GM20000 (cell line): ENCODE measurements at regions not wholly inside any gene's neighbourhood (a gene's known extent, or its start where the extent isn't known, plus 50 kb on each side); places are given as distances from the start of the nearest gene placed in this dataset.
"Not testable (repeated sequence)": the region's sequence is repeated elsewhere in the genome, so short reads cannot be mapped to it uniquely, and the experiment has no call there.

Experiments used
- DNase-seq: peaks from one replicate; pipeline ENCODE4 v3.0.0; 2012; ENCODE audit warnings: low spot score
- CTCF ChIP-seq: IDR thresholded peaks from 2 replicates; pipeline ENCODE4 v1.5.1; 2012; ENCODE audit warnings: mild to moderate bottlenecking, control low read depth; ENCODE audit errors: extremely low read depth, missing control alignments

DNA sequence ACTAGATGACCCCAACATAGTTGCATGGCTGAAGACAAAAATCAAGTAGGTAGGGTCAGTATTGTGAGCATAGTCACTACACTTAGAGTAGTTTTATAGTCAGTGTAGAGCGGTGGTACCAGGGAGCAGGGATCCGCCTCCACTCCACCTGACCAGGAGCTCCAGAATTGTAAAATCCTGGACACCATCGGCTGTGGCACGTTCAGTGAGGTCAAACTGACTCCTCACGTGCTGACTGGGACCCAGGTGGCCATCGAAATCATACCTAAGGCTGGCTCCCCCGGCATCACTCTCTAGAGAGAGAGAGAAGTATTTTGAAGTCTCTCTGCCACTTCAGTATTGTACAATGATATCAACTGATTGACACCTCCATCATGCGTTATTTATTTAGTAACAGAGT lies 59.7 kb upstream of the TAMM41 start:
- no peak for TF ChIP-seq CTCF
- no peak for DNase-seq

- DNase-seq = no peak
- TF ChIP-seq CTCF = no peak
Measured at GRCh38 chr3:11907667-11908660, 61.3 kb upstream of the TAMM41 start.

DNA sequence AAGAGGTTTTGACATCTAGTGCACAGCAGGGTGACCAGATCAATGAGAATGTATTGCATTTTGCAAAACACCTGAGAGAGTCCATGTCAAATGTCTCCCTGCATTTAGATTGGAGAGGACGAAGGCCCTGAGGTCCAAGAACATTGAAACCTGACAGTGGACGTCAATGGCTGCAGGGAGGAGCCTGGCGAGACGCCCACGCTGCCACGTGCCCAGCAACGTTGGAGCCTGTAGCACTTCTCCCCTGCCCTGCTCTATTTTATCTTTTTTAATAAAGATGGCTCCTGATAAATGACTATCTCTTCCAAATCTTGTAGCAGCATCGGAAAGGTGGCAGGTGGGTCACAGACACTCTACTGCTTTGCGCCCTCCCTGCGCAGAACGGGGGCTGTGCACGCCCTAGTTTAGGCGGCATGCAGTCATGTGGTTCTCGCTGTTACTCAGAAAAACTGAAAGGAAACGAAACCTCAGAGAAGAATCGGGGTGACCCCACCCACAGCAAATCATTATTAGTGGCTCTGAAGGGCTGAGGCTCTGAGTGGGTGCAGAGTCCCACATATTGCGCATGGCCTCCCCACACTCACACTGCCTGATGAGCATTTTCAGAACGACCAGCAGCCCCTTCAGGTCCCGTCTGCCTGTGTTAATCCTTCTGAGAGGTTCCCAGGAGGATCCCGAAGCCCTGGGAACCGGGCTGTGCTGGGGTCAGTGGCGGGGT lies 62.5 kb upstream of the TAMM41 start:
- TF ChIP-seq CTCF = no peak
- DNase-seq = no peak

- DNase-seq = no peak
- TF ChIP-seq CTCF = no peak
Measured at GRCh38 chr3:11909726-11910125, 63.0 kb upstream of the TAMM41 start.

- not testable (repeated sequence) for DNase-seq
Measured at GRCh38 chr3:11910216-11910930, 63.7 kb upstream of the TAMM41 start.

GRCh38 chr3:11910971-11911531 lies 64.4 kb upstream of the TAMM41 start:
- DNase-seq = no peak
- TF ChIP-seq CTCF = no peak

- DNase-seq = not testable (repeated sequence)
Measured at GRCh38 chr3:11911887-11912286, 65.2 kb upstream of the TAMM41 start.

- no peak for TF ChIP-seq CTCF
- no peak for DNase-seq
Measured at GRCh38 chr3:11913316-11913715, 66.6 kb upstream of the TAMM41 start.
